Cardiac fibroblast (primary cell): ENCODE measurements at regions not wholly inside any gene's neighbourhood (a gene's known extent, or its start where the extent isn't known, plus 50 kb on each side); places are given as distances from the start of the nearest gene placed in this dataset.
"Not testable (repeated sequence)": the region's sequence is repeated elsewhere in the genome, so short reads cannot be mapped to it uniquely, and the experiment has no call there.

Source experiments
- DNase-seq, 2 donors: peaks; one replicate each; pipeline versions ENCODE4 v3.0.0 to v3.0.0-alpha.2; 2010; ENCODE audit warnings: low read depth in 2 of 2
- H3K4me3 ChIP-seq, 2 donors: replicated peaks in 1 of 2; 1 replicate in 1 of 2; 2 replicates in 1 of 2; pipeline ENCODE4 v1.5.1; 2011; ENCODE audit warnings: low read depth in 2 of 2, low read length in 2 of 2, mild to moderate bottlenecking in 2 of 2, moderate library complexity in 1 of 2
- TF ChIP-seq, protein P1 (sequence below): IDR thresholded peaks from one replicate; pipeline ENCODE4 v1.5.1; 2011; ENCODE audit warnings: low read depth, mild to moderate bottlenecking, low read length, inconsistent platforms

DNA sequence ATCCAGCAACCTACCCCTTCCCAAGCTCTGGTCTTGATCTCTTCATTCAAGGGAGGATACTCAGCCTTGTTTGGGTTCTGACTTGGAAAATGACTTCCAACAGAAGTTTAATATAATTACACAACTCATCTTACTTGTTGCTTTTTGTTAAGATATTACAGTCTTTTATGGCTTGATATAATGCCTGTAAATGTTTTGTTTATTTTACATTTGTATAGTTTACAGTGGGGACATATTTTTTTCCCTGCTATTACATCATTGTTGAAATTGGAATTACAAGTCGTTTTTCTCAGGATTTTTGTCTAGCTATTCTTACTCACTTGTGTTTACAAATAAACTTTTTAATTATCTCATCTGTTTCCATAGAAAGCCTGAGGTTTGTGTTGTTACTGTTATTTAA lies 436.0 kb downstream of the CNTNAP4 start:
- TF ChIP-seq, protein P1, sequence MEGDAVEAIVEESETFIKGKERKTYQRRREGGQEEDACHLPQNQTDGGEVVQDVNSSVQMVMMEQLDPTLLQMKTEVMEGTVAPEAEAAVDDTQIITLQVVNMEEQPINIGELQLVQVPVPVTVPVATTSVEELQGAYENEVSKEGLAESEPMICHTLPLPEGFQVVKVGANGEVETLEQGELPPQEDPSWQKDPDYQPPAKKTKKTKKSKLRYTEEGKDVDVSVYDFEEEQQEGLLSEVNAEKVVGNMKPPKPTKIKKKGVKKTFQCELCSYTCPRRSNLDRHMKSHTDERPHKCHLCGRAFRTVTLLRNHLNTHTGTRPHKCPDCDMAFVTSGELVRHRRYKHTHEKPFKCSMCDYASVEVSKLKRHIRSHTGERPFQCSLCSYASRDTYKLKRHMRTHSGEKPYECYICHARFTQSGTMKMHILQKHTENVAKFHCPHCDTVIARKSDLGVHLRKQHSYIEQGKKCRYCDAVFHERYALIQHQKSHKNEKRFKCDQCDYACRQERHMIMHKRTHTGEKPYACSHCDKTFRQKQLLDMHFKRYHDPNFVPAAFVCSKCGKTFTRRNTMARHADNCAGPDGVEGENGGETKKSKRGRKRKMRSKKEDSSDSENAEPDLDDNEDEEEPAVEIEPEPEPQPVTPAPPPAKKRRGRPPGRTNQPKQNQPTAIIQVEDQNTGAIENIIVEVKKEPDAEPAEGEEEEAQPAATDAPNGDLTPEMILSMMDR: no peak
- no peak overlapping the region for H3K4me3 ChIP-seq
- DNase-seq: no peak

DNA sequence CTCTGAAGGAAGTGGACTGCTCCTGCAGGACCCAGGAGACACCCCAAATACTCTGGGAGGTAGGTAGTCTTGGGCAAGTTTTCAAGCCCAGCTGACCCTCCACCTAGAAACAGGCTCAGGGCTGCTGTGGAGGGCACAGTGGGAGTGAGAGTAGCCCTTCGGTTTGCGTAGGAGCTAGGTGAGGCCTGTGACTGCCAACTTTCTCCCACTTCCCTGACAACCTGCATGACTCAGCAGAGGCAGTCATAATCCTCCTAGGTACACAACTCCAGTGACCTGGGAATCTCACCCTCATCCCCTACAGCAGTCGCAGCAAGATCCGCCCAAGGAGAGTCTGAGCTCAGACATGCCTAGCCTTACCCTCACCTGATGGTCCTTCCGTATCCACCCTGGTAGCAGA lies 439.1 kb downstream of the CNTNAP4 start:
- not testable (repeated sequence) for H3K4me3 ChIP-seq, DNase-seq

DNA sequence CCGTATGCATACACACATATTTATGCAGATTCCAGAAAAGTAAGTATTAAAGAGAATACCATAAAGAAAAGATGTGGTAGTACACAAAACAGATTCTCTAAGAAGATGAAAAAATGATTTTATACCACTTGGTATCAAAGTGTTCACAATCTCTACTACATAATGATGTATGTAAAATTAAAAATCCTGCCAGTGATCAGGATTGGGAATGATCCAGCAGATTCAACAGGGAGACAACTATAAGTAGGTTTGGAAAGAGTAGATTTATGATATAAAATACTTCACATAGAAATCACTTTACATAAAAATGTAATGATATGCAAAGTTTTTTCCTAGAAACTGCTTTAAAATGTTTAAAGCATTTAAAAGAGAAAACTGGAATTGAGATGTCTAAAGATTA lies 447.0 kb downstream of the CNTNAP4 start:
- DNase-seq: no peak
- H3K4me3 ChIP-seq: no peak overlapping the region
- TF ChIP-seq, protein P1: no peak

DNA sequence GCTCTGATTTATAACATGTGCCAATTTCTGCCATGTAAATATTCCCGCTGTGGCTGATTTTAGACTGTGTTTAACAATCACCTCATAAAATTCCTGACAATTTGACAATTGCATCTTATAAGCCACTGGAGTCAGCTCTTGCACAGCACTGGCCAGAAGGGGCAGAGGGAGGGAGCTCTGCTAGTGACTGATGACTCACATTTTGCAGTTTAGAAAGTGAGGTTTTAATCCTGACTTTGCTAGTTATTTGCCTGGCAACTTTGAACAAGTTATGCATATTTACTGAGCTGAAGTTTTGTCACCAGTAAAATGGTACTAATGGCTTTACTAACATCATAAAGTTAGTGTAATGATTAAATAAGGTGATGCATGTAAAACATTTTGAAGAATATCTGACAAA lies 452.3 kb downstream of the CNTNAP4 start:
- H3K4me3 ChIP-seq: no peak overlapping the region

DNA sequence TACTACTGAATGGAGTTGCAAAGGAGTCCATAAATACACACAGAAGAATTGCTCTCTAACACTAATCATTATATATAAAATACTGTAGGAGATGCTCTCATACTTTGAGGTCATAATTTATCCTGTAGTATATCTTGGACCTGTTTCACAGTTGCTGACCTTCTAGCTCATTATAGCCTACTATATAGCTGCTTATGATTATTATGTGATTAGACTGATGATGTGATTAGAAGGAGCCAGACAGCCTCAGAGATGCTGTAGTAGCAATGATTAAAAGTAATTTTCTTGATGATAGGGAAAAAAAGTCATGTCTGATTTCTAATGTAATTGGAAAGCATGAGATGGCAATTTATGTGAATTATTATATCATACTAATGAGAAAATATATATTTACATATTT lies 455.7 kb downstream of the CNTNAP4 start:
- no peak for DNase-seq
- TF ChIP-seq, protein P1: no peak
- no peak overlapping the region for H3K4me3 ChIP-seq

More for the DNA sequence above, 452.3 kb downstream of the CNTNAP4 start:
- TF ChIP-seq, protein P1: no peak
- DNase-seq: no peak

DNA sequence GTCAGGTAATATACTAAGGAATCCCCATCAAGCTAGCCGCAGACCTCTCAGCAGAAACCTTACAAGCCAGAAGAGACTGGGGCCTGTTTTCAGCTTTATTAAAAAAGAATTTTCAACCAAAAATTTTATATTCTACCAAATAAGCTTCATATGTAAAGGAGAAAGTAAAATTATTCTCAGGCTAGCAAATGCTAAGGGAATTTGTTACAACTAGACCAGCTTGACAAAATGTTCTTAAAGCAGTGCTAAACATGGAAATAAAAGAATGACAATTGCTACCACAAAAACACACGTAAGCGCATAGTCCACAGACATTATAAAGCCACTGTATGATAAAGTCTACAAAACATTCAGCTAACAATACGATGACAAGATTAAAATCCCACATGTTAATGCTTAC lies 449.4 kb upstream of the MON1B start:
- TF ChIP-seq, protein P1: no peak
- no peak for DNase-seq
- no peak overlapping the region for H3K4me3 ChIP-seq

DNA sequence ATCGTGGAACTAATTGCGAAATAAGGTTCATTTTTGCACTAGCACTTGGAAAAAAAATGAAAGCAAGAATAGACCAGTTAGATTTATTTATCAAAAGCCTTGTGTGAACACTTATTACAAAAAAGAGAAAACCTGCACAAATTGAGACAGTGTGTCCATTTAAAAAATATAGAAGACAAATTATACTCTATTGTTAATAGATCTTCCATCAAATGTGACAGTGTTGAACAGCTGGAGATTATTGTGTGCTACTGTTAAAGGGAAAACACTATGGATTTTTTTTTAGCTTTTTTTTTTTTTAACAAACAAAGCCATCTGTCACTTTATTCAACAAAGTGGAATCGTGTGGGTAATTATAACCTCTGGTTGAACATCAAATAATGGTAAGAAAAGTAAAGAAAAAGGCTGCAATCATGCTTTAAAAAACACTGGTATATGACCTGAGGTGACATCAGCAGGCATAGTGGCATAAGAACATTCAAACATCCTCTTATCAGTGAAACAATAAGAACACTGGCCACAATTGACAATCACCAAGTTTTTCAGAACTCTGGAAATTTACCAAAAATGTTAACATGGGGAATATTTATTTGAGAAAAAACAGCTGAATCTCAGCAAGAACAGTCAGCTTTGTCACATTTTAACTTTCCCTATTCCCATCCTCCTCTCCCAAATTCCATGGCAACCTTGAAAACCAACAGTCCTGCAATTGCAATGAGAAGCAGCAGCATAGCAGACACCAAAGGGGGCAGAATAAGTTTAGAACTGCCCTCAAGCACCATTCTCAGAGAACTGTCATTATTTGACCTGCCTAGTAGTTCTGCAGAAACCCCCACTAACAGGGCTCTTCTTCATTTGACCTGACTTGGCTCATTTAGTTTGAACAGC lies 442.3 kb upstream of the MON1B start:
- no peak overlapping the region for H3K4me3 ChIP-seq
- TF ChIP-seq, protein P1: no peak
- DNase-seq: no peak
